Nephron progenitor cell (in vitro differentiated cells): ENCODE measurements at regions not wholly inside any gene's neighbourhood (a gene's known extent, or its start where the extent isn't known, plus 50 kb on each side); places are given as distances from the start of the nearest gene placed in this dataset.

Experiments
- DNase-seq: peaks from one replicate; pipeline ENCODE4 v3.0.0; 2021
- H3K27ac Mint-ChIP-seq: 2 replicates; pipeline ENCODE4 v1.8.0; 2021; ENCODE audit warnings: mild to moderate bottlenecking, moderate library complexity, mixed read lengths
- H3K27me3 Mint-ChIP-seq: 2 replicates; pipeline ENCODE4 v1.8.0; 2021; ENCODE audit warnings: mild to moderate bottlenecking, low read depth, mixed read lengths; ENCODE audit not compliant: poor library complexity
- H3K36me3 Mint-ChIP-seq: 2 replicates; pipeline ENCODE4 v1.8.0; 2021; ENCODE audit warnings: low read depth, mixed read lengths
- H3K4me1 Mint-ChIP-seq: 2 replicates; pipeline ENCODE4 v1.8.0; 2021; ENCODE audit warnings: mixed read lengths
- H3K4me3 Mint-ChIP-seq: 2 replicates; pipeline ENCODE4 v1.8.0; 2021; ENCODE audit warnings: mild to moderate bottlenecking, moderate library complexity, mixed read lengths
- H3K9me3 Mint-ChIP-seq: 2 replicates; pipeline ENCODE4 v1.8.0; 2021; ENCODE audit warnings: mild to moderate bottlenecking, moderate library complexity, mixed read lengths
- TF ChIP-seq, protein P1 (sequence below): fragments of 200-600 bp; sonication (generic); IDR thresholded peaks from 2 replicates; pipeline ENCODE4 v1.5.0; 2021; ENCODE audit warnings: antibody characterized with exemption

DNA sequence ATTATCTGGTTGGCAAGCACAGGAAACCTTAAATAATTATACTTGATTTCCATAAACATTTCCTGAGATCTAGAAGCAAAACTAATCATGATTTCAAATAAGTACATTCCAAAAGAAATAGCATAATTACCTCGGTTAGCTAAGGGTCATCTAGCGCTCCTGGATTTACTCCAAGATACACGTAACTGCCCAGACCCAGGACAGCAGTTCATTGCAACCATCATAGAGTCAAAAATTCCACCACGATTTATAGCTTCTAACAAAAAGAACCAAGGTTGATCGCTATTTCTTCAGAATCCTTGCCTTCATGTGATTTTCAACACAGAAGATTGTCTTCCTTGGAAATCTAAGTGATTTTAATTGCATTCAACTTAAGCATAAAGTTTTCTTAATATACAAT, 1235.5 kb upstream of the TENM3 start:
- peaks cover 5% of the 10 kb centered on the region for H3K9me3 Mint-ChIP-seq
- H3K27me3 Mint-ChIP-seq, result peaks cover 4% of the 10 kb centered on the region
- DNase-seq, result no peak
- H3K36me3 Mint-ChIP-seq, result no peaks in the 10 kb centered on the region
- H3K27ac Mint-ChIP-seq, result no peak overlapping the region
- TF ChIP-seq, protein P1, sequence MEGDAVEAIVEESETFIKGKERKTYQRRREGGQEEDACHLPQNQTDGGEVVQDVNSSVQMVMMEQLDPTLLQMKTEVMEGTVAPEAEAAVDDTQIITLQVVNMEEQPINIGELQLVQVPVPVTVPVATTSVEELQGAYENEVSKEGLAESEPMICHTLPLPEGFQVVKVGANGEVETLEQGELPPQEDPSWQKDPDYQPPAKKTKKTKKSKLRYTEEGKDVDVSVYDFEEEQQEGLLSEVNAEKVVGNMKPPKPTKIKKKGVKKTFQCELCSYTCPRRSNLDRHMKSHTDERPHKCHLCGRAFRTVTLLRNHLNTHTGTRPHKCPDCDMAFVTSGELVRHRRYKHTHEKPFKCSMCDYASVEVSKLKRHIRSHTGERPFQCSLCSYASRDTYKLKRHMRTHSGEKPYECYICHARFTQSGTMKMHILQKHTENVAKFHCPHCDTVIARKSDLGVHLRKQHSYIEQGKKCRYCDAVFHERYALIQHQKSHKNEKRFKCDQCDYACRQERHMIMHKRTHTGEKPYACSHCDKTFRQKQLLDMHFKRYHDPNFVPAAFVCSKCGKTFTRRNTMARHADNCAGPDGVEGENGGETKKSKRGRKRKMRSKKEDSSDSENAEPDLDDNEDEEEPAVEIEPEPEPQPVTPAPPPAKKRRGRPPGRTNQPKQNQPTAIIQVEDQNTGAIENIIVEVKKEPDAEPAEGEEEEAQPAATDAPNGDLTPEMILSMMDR, result no peak
- no peak overlapping the region for H3K4me3 Mint-ChIP-seq
- H3K4me1 Mint-ChIP-seq, result no peaks in the 10 kb centered on the region

DNA sequence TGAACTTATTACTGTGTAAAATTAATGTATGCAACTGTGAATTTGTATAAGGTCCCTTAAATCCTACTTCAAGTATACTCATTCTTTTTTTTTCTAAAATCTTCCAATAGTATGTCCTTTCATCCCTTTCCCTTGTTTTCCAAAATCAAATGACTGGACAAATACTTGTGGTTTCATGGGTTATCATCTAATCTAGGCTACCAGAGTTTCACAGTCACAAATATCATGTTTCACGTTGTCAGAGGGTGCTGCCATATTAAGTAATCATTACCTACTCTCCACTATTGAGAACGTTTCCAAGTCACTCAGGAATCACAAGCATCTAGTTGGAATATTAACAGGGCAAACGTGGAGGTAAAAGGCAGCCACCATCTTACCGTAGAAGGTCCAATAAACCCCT, 1235.0 kb upstream of the TENM3 start:
- Mint-ChIP-seq H3K4me3 (no peak overlapping the region), H3K4me1 (no peaks in the 10 kb centered on the region), H3K27ac (no peak overlapping the region), H3K9me3 (peaks cover 9% of the 10 kb centered on the region), H3K27me3 (peaks cover 4% of the 10 kb centered on the region), H3K36me3 (no peaks in the 10 kb centered on the region)
- TF ChIP-seq, protein P1, result no peak
- DNase-seq, result no peak

DNA sequence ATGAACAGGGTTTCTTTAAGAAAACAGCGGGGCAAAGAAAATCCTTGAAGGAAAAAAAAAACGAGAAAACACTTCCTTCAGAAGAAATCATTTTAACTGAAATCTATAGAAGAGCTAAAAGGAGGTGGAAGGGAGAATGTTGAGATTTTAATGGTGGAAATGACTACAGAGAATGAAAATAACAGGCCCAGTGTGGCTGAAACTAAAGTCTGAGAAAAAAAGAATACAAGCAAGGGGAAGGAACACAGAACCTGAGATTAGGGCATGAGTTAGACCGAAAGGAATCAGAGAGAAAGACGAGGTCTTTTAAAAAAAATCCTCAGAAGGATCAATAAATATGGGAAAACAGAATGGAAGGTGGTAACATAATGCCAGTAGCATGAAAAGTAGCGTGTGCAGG, 1230.0 kb upstream of the TENM3 start:
- no peak overlapping the region for H3K4me3 Mint-ChIP-seq
- TF ChIP-seq, protein P1, result no peak
- H3K9me3 Mint-ChIP-seq, result peaks cover 23% of the 10 kb centered on the region
- DNase-seq, result no peak
- no peaks in the 10 kb centered on the region for H3K4me1 Mint-ChIP-seq
- H3K27ac Mint-ChIP-seq, result no peak overlapping the region
- no peaks in the 10 kb centered on the region for H3K36me3 Mint-ChIP-seq
- no peaks in the 10 kb centered on the region for H3K27me3 Mint-ChIP-seq

DNA sequence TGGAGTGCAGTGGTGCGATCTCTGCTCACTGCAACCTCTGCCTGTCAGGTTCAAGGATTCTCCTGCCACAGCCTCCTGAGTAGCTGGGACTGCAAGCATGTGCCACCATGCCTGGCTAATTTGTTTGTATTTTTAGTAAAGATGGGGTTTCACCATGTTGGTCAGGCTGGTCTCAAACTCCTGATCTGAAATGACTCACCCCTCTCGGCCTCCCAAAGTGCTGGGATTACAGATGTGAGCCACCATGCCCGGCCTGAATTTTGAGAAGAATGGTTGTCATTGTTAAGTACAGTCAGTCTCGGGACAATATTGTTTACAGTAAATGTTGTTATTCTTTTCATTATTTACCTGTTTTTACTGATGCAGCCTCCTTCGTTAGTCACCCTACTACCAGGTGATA, 1226.2 kb upstream of the TENM3 start:
- no peak overlapping the region for H3K27ac Mint-ChIP-seq
- H3K27me3 Mint-ChIP-seq, result no peaks in the 10 kb centered on the region
- no peak for DNase-seq
- H3K4me3 Mint-ChIP-seq, result no peak overlapping the region
- TF ChIP-seq, protein P1, result no peak
- peaks cover 20% of the 10 kb centered on the region for H3K9me3 Mint-ChIP-seq
- no peaks in the 10 kb centered on the region for H3K4me1 Mint-ChIP-seq
- H3K36me3 Mint-ChIP-seq, result no peaks in the 10 kb centered on the region

DNA sequence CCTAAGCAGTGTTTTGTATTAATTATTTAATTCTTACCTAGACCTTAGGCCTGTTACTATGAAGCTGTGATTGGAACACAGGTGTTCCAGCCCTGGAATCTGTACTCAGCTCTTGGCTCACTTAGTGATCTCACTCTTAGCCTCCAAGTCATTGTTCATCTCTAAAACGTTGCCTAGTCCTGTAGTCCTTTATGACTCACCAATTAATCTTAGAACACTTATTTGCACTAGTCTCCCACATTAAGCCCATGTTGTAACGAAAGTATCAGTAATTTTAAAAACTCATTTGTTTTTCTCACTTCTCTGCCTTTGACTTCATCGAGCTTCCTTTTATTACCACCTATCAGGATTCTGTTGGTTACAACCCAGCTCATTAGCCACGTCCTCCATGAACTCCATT, 1224.7 kb upstream of the TENM3 start:
- no peak overlapping the region for H3K27ac Mint-ChIP-seq

DNA sequence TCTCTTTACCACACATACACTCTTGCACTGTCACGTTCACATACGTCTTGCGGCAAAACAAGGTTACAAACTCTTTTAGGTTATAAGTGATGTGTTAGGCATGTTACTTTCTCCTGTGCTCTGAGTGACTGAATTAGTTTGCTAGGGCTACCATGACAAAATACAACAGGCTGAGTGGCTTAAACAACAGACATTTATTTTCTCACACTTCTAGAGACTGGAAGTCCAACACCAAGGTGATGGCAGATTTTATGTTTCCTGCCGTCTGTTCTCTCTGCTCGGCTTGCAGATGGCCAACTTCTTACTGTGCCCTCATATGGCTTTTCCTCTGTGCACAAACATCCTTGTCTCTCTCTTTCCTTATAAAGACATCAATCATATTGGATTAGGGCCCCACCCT, 1224.3 kb upstream of the TENM3 start:
- no peaks in the 10 kb centered on the region for H3K27me3 Mint-ChIP-seq

More for the DNA sequence above, 1224.7 kb upstream of the TENM3 start:
- Mint-ChIP-seq H3K9me3 (peaks cover 15% of the 10 kb centered on the region), H3K27me3 (no peaks in the 10 kb centered on the region), H3K36me3 (no peaks in the 10 kb centered on the region), H3K4me3 (no peak overlapping the region), H3K4me1 (no peaks in the 10 kb centered on the region)
- TF ChIP-seq, protein P1, result no peak
- DNase-seq, result no peak

More for the DNA sequence above, 1224.3 kb upstream of the TENM3 start:
- TF ChIP-seq, protein P1, result no peak
- H3K27ac Mint-ChIP-seq, result no peak overlapping the region
- no peak overlapping the region for H3K4me3 Mint-ChIP-seq
- no peaks in the 10 kb centered on the region for H3K36me3 Mint-ChIP-seq
- peaks cover 11% of the 10 kb centered on the region for H3K9me3 Mint-ChIP-seq
- H3K4me1 Mint-ChIP-seq, result no peaks in the 10 kb centered on the region
- no peak for DNase-seq
